GM23338 (cell line): ENCODE measurements at regions not wholly inside any gene's neighbourhood (a gene's known extent, or its start where the extent isn't known, plus 50 kb on each side); places are given as distances from the start of the nearest gene placed in this dataset.

Experiments
- ATAC-seq: fragments of 200-7000 bp; cut with Tn5 transposase; 3 replicates; pipeline ENCODE4 v1.9.1; 2020
- DNase-seq: peaks from one replicate; pipeline ENCODE4 v3.0.0-alpha.2; 2015; ENCODE audit warnings: low spot score
- H2AFZ ChIP-seq: fragments of 200-600 bp; sonication (generic); 2 replicates; pipeline ENCODE4 v1.8.0; 2016; ENCODE audit warnings: antibody characterized with exemption, mild to moderate bottlenecking, moderate library complexity
- H3F3A ChIP-seq: fragments of 200-600 bp; sonication (generic); replicated peaks from 2 replicates; pipeline ENCODE4 v1.8.0; 2017; ENCODE audit warnings: antibody characterized with exemption, mixed run types, low read depth
- H3K27ac ChIP-seq: fragments of 200-600 bp; sonication (generic); 2 replicates; pipeline ENCODE4 v1.6.1; 2016; ENCODE audit warnings: low read depth
- H3K27me3 ChIP-seq: fragments of 200-600 bp; sonication (generic); 2 replicates; pipeline ENCODE4 v1.8.0; 2016; ENCODE audit warnings: mild to moderate bottlenecking, mixed run types, moderate library complexity; ENCODE audit not compliant: insufficient read depth
- H3K36me3 ChIP-seq: fragments of 200-600 bp; sonication (generic); 2 replicates; pipeline ENCODE4 v1.8.0; 2016; ENCODE audit warnings: mild to moderate bottlenecking; ENCODE audit not compliant: insufficient read depth
- H3K4me1 ChIP-seq: fragments of 200-600 bp; sonication (generic); 2 replicates; pipeline ENCODE4 v1.8.0; 2016; ENCODE audit warnings: mild to moderate bottlenecking, moderate library complexity; ENCODE audit not compliant: insufficient read depth
- H3K4me2 ChIP-seq: fragments of 200-600 bp; sonication (generic); 2 replicates; pipeline ENCODE4 v1.7.1; 2017; ENCODE audit warnings: mixed run types
- H3K4me3 ChIP-seq: fragments of 200-600 bp; sonication (generic); 2 replicates; pipeline ENCODE4 v1.6.1; 2016; ENCODE audit warnings: mixed run types
- H3K79me2 ChIP-seq: fragments of 200-600 bp; sonication (generic); replicated peaks from 2 replicates; pipeline ENCODE4 v1.8.0; 2017; ENCODE audit warnings: mild to moderate bottlenecking; ENCODE audit not compliant: insufficient read depth
- H3K9me2 ChIP-seq: fragments of 200-600 bp; sonication (generic); 2 replicates; pipeline ENCODE4 v1.8.0; 2017; ENCODE audit not compliant: insufficient read depth
- H4K20me1 ChIP-seq: fragments of 200-600 bp; sonication (generic); replicated peaks from 2 replicates; pipeline ENCODE4 v1.8.0; 2017; ENCODE audit warnings: mild to moderate bottlenecking; ENCODE audit not compliant: insufficient read depth
- H3K27ac Mint-ChIP-seq: 2 replicates; pipeline ENCODE4 v1.8.0; 2020; ENCODE audit warnings: inconsistent platforms, mild to moderate bottlenecking, moderate library complexity, mixed read lengths
- H3K27me3 Mint-ChIP-seq: 3 replicates; pipeline ENCODE4 v1.8.0; 2022; ENCODE audit warnings: low read depth, mild to moderate bottlenecking, moderate library complexity, mixed read lengths, inconsistent platforms; ENCODE audit not compliant: insufficient read depth, poor library complexity
- H3K36me3 Mint-ChIP-seq: 3 replicates; pipeline ENCODE4 v1.8.0; 2021; ENCODE audit warnings: low read depth, mild to moderate bottlenecking, inconsistent platforms, moderate library complexity, mixed read lengths
- H3K4me1 Mint-ChIP-seq: 3 replicates; pipeline ENCODE4 v1.8.0; 2020; ENCODE audit warnings: mild to moderate bottlenecking, inconsistent platforms, mixed read lengths
- H3K4me3 Mint-ChIP-seq: 3 replicates; pipeline ENCODE4 v1.8.0; 2021; ENCODE audit warnings: moderate library complexity, mild to moderate bottlenecking, inconsistent platforms, mixed read lengths
- H3K9me3 Mint-ChIP-seq: 3 replicates; pipeline ENCODE4 v1.8.0; 2020; ENCODE audit warnings: moderate library complexity, mild to moderate bottlenecking, inconsistent platforms, mixed read lengths
- CREB1 ChIP-seq: fragments of 250-450 bp; sonication (Bioruptor Pico); IDR thresholded peaks from 2 replicates; pipeline ENCODE4 v1.5.0; 2020; ENCODE audit warnings: low read depth, mild to moderate bottlenecking, moderate library complexity
- EZH2 ChIP-seq: fragments of 200-600 bp; sonication (generic); IDR thresholded peaks from one replicate; pipeline ENCODE4 v1.8.0; 2017; ENCODE audit warnings: antibody characterized with exemption, mild to moderate bottlenecking, low read depth; ENCODE audit not compliant: unreplicated experiment
- EZH2phosphoT487 ChIP-seq: fragments of 200-600 bp; sonication (generic); IDR thresholded peaks from one replicate; pipeline ENCODE4 v1.8.1; 2018; ENCODE audit warnings: antibody characterized with exemption; ENCODE audit not compliant: unreplicated experiment
- JUNB ChIP-seq: IDR thresholded peaks from one replicate; pipeline ENCODE4 v1.6.1; 2016; ENCODE audit warnings: antibody characterized with exemption; ENCODE audit not compliant: unreplicated experiment
- NANOG ChIP-seq: IDR thresholded peaks from 2 replicates; pipeline ENCODE4 v1.6.1; 2016; ENCODE audit warnings: antibody characterized with exemption, borderline replicate concordance
- POLR2AphosphoS5 ChIP-seq: IDR thresholded peaks from 2 replicates; pipeline ENCODE4 v1.6.1; 2016; ENCODE audit warnings: antibody characterized with exemption, low read depth
- STAT1 ChIP-seq: IDR thresholded peaks from one replicate; pipeline ENCODE4 v1.6.1; 2016; ENCODE audit warnings: antibody characterized with exemption; ENCODE audit not compliant: unreplicated experiment
- ZNF114 ChIP-seq: fragments of 250-450 bp; sonication (Bioruptor Pico); IDR thresholded peaks from 2 replicates; pipeline ENCODE4 v1.5.0; 2020; ENCODE audit warnings: mild to moderate bottlenecking, moderate library complexity
- ZNF331 ChIP-seq: fragments of 250-450 bp; sonication (Bioruptor Pico); IDR thresholded peaks from 2 replicates; pipeline ENCODE4 v1.5.0; 2020; ENCODE audit warnings: low read depth, mild to moderate bottlenecking, moderate library complexity
- TF ChIP-seq, protein P1 (sequence below): IDR thresholded peaks from 2 replicates; pipeline ENCODE4 v1.6.1; 2016; ENCODE audit warnings: antibody characterized with exemption
- TF ChIP-seq, protein P2 (sequence below): fragments of 250-450 bp; sonication (Bioruptor Pico); IDR thresholded peaks from 2 replicates; pipeline ENCODE4 v1.5.0; 2020; ENCODE audit warnings: mild to moderate bottlenecking, moderate library complexity
- TF ChIP-seq, protein P3 (sequence below): IDR thresholded peaks from one replicate; pipeline ENCODE4 v1.6.1; 2018; ENCODE audit warnings: antibody characterized with exemption; ENCODE audit not compliant: unreplicated experiment
- TF ChIP-seq, protein P4 (sequence below), 2 experiments: fragments of 200-600 bp in 1 of 2; sonication (generic) in 1 of 2; conservative IDR thresholded peaks; 2 replicates each; pipeline versions ENCODE4 v1.5.1 to v1.6.1; 2016 to 2017; ENCODE audit warnings: antibody characterized with exemption in 2 of 2, low read depth in 2 of 2, mild to moderate bottlenecking in 2 of 2, moderate library complexity in 1 of 2

DNA sequence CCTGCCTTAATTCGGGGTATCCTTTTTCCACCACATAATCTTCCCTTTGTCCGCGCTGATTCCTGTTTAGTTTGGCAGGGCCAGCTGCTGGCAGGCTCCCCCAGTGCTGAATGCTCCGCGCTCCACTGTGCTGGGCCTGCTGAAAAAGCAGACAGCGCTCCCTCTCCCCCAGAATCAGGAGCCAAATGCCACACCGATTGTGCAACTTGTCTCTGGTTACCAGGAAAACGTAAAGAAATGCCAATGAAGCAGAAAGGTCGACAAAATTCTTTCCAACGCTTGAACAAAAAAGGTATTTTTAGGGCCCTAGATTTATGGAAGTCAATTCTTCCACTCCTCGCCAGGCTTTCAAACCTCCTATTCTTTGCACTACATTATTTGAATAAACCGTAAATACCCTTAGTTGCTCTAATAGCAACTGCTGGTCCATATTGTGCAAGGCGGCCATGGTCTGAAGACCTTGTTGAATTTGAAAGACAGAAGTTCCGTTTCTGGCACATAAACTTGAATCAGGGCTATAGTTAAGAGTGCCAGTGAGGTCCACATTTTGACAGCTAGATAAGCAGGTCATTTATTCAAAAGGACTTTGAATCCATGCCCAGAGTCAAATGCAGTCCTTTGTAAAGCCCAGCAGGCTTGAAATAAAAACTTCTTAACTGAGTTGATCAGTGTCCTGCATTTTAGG, 206.7 kb upstream of the RFC3 start:
- peak; percentile 74 for ATAC-seq
- H3K27ac ChIP-seq, result no peak overlapping the region
- Mint-ChIP-seq H3K27me3 (peaks cover 3% of the 10 kb centered on the region), H3K4me1 (peaks cover 29% of the 10 kb centered on the region), H3K27ac (no peak overlapping the region), H3K36me3 (no peaks in the 10 kb centered on the region; the same call in 2 of the 3 replicates), H3K4me3 (no peak overlapping the region), H3K9me3 (no peaks in the 10 kb centered on the region; the same call in 2 of the 3 replicates)
- no peaks in the 10 kb centered on the region for H3K36me3 ChIP-seq
- no peaks in the 10 kb centered on the region for H3K9me2 ChIP-seq
- no peaks in the 10 kb centered on the region for H3K27me3 ChIP-seq
- peak overlapping the region; percentile 91 for H2AFZ ChIP-seq
- H3K79me2 ChIP-seq, result no peaks in the 10 kb centered on the region
- no peaks in the 10 kb centered on the region for H3F3A ChIP-seq
- TF ChIP-seq, protein P1, sequence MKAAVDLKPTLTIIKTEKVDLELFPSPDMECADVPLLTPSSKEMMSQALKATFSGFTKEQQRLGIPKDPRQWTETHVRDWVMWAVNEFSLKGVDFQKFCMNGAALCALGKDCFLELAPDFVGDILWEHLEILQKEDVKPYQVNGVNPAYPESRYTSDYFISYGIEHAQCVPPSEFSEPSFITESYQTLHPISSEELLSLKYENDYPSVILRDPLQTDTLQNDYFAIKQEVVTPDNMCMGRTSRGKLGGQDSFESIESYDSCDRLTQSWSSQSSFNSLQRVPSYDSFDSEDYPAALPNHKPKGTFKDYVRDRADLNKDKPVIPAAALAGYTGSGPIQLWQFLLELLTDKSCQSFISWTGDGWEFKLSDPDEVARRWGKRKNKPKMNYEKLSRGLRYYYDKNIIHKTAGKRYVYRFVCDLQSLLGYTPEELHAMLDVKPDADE, result no peak
- TF ChIP-seq ZNF331 (CRISPR knock-in tag) (no peak), JUNB (no peak), STAT1 (no peak), ZNF114 (CRISPR knock-in tag) (no peak), EZH2 (no peak), NANOG (no peak), CREB1 (CRISPR knock-in tag) (no peak), POLR2AphosphoS5 (no peak), EZH2phosphoT487 (no peak)
- TF ChIP-seq, protein P2, sequence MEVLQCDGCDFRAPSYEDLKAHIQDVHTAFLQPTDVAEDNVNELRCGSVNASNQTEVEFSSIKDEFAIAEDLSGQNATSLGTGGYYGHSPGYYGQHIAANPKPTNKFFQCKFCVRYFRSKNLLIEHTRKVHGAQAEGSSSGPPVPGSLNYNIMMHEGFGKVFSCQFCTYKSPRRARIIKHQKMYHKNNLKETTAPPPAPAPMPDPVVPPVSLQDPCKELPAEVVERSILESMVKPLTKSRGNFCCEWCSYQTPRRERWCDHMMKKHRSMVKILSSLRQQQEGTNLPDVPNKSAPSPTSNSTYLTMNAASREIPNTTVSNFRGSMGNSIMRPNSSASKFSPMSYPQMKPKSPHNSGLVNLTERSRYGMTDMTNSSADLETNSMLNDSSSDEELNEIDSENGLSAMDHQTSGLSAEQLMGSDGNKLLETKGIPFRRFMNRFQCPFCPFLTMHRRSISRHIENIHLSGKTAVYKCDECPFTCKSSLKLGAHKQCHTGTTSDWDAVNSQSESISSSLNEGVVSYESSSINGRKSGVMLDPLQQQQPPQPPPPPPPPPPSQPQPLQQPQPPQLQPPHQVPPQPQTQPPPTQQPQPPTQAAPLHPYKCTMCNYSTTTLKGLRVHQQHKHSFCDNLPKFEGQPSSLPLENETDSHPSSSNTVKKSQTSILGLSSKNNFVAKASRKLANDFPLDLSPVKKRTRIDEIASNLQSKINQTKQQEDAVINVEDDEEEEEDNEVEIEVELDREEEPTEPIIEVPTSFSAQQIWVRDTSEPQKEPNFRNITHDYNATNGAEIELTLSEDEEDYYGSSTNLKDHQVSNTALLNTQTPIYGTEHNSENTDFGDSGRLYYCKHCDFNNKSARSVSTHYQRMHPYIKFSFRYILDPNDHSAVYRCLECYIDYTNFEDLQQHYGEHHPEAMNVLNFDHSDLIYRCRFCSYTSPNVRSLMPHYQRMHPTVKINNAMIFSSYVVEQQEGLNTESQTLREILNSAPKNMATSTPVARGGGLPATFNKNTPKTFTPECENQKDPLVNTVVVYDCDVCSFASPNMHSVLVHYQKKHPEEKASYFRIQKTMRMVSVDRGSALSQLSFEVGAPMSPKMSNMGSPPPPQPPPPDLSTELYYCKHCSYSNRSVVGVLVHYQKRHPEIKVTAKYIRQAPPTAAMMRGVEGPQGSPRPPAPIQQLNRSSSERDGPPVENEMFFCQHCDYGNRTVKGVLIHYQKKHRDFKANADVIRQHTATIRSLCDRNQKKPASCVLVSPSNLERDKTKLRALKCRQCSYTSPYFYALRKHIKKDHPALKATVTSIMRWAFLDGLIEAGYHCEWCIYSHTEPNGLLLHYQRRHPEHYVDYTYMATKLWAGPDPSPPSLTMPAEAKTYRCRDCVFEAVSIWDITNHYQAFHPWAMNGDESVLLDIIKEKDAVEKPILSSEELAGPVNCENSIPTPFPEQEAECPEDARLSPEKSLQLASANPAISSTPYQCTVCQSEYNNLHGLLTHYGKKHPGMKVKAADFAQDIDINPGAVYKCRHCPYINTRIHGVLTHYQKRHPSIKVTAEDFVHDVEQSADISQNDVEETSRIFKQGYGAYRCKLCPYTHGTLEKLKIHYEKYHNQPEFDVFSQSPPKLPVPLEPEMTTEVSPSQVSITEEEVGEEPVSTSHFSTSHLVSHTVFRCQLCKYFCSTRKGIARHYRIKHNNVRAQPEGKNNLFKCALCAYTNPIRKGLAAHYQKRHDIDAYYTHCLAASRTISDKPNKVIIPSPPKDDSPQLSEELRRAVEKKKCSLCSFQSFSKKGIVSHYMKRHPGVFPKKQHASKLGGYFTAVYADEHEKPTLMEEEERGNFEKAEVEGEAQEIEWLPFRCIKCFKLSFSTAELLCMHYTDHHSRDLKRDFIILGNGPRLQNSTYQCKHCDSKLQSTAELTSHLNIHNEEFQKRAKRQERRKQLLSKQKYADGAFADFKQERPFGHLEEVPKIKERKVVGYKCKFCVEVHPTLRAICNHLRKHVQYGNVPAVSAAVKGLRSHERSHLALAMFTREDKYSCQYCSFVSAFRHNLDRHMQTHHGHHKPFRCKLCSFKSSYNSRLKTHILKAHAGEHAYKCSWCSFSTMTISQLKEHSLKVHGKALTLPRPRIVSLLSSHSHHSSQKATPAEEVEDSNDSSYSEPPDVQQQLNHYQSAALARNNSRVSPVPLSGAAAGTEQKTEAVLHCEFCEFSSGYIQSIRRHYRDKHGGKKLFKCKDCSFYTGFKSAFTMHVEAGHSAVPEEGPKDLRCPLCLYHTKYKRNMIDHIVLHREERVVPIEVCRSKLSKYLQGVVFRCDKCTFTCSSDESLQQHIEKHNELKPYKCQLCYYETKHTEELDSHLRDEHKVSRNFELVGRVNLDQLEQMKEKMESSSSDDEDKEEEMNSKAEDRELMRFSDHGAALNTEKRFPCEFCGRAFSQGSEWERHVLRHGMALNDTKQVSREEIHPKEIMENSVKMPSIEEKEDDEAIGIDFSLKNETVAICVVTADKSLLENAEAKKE (CRISPR knock-in tag), result no peak
- TF ChIP-seq, protein P3, sequence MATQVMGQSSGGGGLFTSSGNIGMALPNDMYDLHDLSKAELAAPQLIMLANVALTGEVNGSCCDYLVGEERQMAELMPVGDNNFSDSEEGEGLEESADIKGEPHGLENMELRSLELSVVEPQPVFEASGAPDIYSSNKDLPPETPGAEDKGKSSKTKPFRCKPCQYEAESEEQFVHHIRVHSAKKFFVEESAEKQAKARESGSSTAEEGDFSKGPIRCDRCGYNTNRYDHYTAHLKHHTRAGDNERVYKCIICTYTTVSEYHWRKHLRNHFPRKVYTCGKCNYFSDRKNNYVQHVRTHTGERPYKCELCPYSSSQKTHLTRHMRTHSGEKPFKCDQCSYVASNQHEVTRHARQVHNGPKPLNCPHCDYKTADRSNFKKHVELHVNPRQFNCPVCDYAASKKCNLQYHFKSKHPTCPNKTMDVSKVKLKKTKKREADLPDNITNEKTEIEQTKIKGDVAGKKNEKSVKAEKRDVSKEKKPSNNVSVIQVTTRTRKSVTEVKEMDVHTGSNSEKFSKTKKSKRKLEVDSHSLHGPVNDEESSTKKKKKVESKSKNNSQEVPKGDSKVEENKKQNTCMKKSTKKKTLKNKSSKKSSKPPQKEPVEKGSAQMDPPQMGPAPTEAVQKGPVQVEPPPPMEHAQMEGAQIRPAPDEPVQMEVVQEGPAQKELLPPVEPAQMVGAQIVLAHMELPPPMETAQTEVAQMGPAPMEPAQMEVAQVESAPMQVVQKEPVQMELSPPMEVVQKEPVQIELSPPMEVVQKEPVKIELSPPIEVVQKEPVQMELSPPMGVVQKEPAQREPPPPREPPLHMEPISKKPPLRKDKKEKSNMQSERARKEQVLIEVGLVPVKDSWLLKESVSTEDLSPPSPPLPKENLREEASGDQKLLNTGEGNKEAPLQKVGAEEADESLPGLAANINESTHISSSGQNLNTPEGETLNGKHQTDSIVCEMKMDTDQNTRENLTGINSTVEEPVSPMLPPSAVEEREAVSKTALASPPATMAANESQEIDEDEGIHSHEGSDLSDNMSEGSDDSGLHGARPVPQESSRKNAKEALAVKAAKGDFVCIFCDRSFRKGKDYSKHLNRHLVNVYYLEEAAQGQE, result no peak
- TF ChIP-seq, protein P4, sequence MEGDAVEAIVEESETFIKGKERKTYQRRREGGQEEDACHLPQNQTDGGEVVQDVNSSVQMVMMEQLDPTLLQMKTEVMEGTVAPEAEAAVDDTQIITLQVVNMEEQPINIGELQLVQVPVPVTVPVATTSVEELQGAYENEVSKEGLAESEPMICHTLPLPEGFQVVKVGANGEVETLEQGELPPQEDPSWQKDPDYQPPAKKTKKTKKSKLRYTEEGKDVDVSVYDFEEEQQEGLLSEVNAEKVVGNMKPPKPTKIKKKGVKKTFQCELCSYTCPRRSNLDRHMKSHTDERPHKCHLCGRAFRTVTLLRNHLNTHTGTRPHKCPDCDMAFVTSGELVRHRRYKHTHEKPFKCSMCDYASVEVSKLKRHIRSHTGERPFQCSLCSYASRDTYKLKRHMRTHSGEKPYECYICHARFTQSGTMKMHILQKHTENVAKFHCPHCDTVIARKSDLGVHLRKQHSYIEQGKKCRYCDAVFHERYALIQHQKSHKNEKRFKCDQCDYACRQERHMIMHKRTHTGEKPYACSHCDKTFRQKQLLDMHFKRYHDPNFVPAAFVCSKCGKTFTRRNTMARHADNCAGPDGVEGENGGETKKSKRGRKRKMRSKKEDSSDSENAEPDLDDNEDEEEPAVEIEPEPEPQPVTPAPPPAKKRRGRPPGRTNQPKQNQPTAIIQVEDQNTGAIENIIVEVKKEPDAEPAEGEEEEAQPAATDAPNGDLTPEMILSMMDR (conservative IDR thresholded peaks at IDR 0.05; ENCODE audit: low read depth in 2 of 2), result no peak
- DNase-seq, result peak; percentile 45
- H4K20me1 ChIP-seq, result no peaks in the 10 kb centered on the region
- peaks cover 5% of the 10 kb centered on the region; the same call in 1 of the 2 replicates for H3K4me1 ChIP-seq
- no peak overlapping the region for H3K4me3 ChIP-seq
- H3K4me2 ChIP-seq, result no peak overlapping the region
